ENCODE measurements at regions not wholly inside any gene's neighbourhood (a gene's known extent, or its start where the extent isn't known, plus 50 kb on each side); places are given as distances from the start of the nearest gene placed in this dataset.

GRCh38 chrX:17923546-17923945 lies 62.4 kb upstream of the RAI2 start:
- H3K9me3 Mint-ChIP-seq (ENCODE audit: low read depth): peaks cover 8% of the 10 kb centered on the region
- no peak overlapping the region for H3K27ac Mint-ChIP-seq
- no peaks in the 10 kb centered on the region for H3K27me3 Mint-ChIP-seq
- H3K4me1 Mint-ChIP-seq (ENCODE audit: low read depth): peaks cover 4% of the 10 kb centered on the region
- no peak overlapping the region for H3K4me3 Mint-ChIP-seq
- H3K36me3 Mint-ChIP-seq: peaks cover 6% of the 10 kb centered on the region

- Mint-ChIP-seq H3K36me3 (peaks cover 6% of the 10 kb centered on the region), H3K27me3 (no peaks in the 10 kb centered on the region), H3K9me3 (ENCODE audit: low read depth) (peaks cover 8% of the 10 kb centered on the region), H3K4me1 (ENCODE audit: low read depth) (peaks cover 4% of the 10 kb centered on the region), H3K4me3 (no peak overlapping the region), H3K27ac (no peak overlapping the region)
Measured at GRCh38 chrX:17922303-17922702, 61.2 kb upstream of the RAI2 start.

- H3K9me3 Mint-ChIP-seq (ENCODE audit: low read depth): no peaks in the 10 kb centered on the region
- H3K27me3 Mint-ChIP-seq: no peaks in the 10 kb centered on the region
- no peaks in the 10 kb centered on the region for H3K36me3 Mint-ChIP-seq
- H3K4me1 Mint-ChIP-seq (ENCODE audit: low read depth): peaks cover 4% of the 10 kb centered on the region
- H3K4me3 Mint-ChIP-seq: no peak overlapping the region
- no peak overlapping the region for H3K27ac Mint-ChIP-seq
Measured at GRCh38 chrX:17919896-17920446, 58.9 kb upstream of the RAI2 start.

GRCh38 chrX:17917945-17918577 lies 57.0 kb upstream of the RAI2 start:
- Mint-ChIP-seq H3K27ac (no peak overlapping the region), H3K27me3 (no peaks in the 10 kb centered on the region), H3K9me3 (ENCODE audit: low read depth) (no peaks in the 10 kb centered on the region), H3K36me3 (no peaks in the 10 kb centered on the region), H3K4me1 (ENCODE audit: low read depth) (no peaks in the 10 kb centered on the region), H3K4me3 (no peak overlapping the region)

GRCh38 chrX:17913801-17914200 lies 52.7 kb upstream of the RAI2 start:
- H3K4me3 Mint-ChIP-seq: no peak overlapping the region
- no peaks in the 10 kb centered on the region for H3K36me3 Mint-ChIP-seq
- no peaks in the 10 kb centered on the region for H3K4me1 Mint-ChIP-seq (ENCODE audit: low read depth)
- no peak overlapping the region for H3K27ac Mint-ChIP-seq
- no peaks in the 10 kb centered on the region for H3K27me3 Mint-ChIP-seq
- H3K9me3 Mint-ChIP-seq (ENCODE audit: low read depth): no peaks in the 10 kb centered on the region
